Heart right ventricle (tissue), 16 donors: ENCODE measurements at regions not wholly inside any gene's neighbourhood (a gene's known extent, or its start where the extent isn't known, plus 50 kb on each side); places are given as distances from the start of the nearest gene placed in this dataset.

Experiments used
- ATAC-seq, 8 donors: fragments of 200-7000 bp; cut with Tn5 transposase; one replicate each; pipeline ENCODE4 v1.9.1; 2020; ENCODE audit warnings: mild to moderate bottlenecking in 8 of 8, moderate library complexity in 8 of 8, moderate number of reproducible peaks in 1 of 8
- DNase-seq, 2 donors: peaks; one replicate each; pipeline ENCODE4 v3.0.0-alpha.2; 2020
- H3K27ac ChIP-seq, 10 donors: fragments of 200-600 bp; sonication (generic) in 2 of 10; one replicate each; pipeline versions ENCODE4 v1.5.0 to v1.8.0; 2020 to 2022; ENCODE audit warnings: mild to moderate bottlenecking in 3 of 10
- H3K27me3 ChIP-seq, 7 donors: fragments of 200-600 bp; one replicate each; pipeline ENCODE4 v1.8.0; 2021 to 2022; ENCODE audit warnings: mild to moderate bottlenecking in 2 of 7
- H3K36me3 ChIP-seq, 9 donors: fragments of 200-600 bp; sonication (generic) in 1 of 9; one replicate each; pipeline versions ENCODE4 v1.5.0 to v1.8.0; 2020 to 2022; ENCODE audit warnings: mild to moderate bottlenecking in 2 of 9
- H3K4me1 ChIP-seq, 9 donors: fragments of 200-600 bp; sonication (generic) in 1 of 9; one replicate each; pipeline versions ENCODE4 v1.5.0 to v1.8.0; 2020 to 2022; ENCODE audit warnings: mild to moderate bottlenecking in 4 of 9
- H3K4me3 ChIP-seq, 10 donors: fragments of 200-600 bp; sonication (generic) in 2 of 10; one replicate each; pipeline versions ENCODE4 v1.5.0 to v1.8.0; 2020 to 2022; ENCODE audit warnings: mild to moderate bottlenecking in 7 of 10, moderate library complexity in 2 of 10
- H3K9me3 ChIP-seq, 11 donors: fragments of 200-600 bp in 10 of 11; sonication (generic) in 2 of 11; one replicate each; pipeline versions ENCODE4 v1.5.0 to v1.8.0; 2013 to 2022; ENCODE audit warnings: mild to moderate bottlenecking in 2 of 11, control low read depth in 1 of 11, moderate library complexity in 1 of 11
- whole genome bisulfite sequencing, 2 donors: extraction: QIAGEN DNeasy Blood & Tissue Kit; methylation state at CpG; one replicate each; pipeline ENCODE4 v1.1.7; 2013; ENCODE audit warnings: inconsistent platforms in 1 of 2; 5-methylcytosine and 5-hydroxymethylcytosine counted together
- intact Hi-C, 10 donors: fragments of 100-400 bp; cut with DNase I; formaldehyde crosslinking; loops; one replicate each; pipeline versions ENCODE4 v1.11.1 to v1.14.2; 2022
- TF ChIP-seq, protein P1 (sequence below), 9 donors: fragments of 200-600 bp; sonication (generic) in 2 of 9; IDR thresholded peaks; one replicate each; pipeline versions ENCODE4 v1.5.0 to v1.8.0; 2021 to 2022; ENCODE audit warnings: antibody characterized with exemption in 9 of 9, mild to moderate bottlenecking in 5 of 9, moderate library complexity in 1 of 9
- donor health status: Arrhythmogenic right ventricular cardiomyopathy.
- donor health status: ischemic (EF 13 %, LVEDD 7.1; RV severe dilation, severe dysfunction).
- donor health status: healthy with polysubstance abuse.
- donor health status: DM: no; HTN: yes; CAD: no.
- donor health status: DM: no; HTN: no; CAD: no.
- donor health status: ischemic (EF 25% LVEDD 6.9; RV normal size, moderate dysfunction).
- donor health status: ischemic (EF 25% LVEDD 5.7; RV mildly dilated, moderate dysfunction).
- donor health status: healthy.
- donor health status: DM: yes; HTN: yes; CAD: no.
- donor health status: Ischemic cardiomyopathy.
- donor health status: ischemic (EF 35%, LVEDD 5.7; RV mildly dilated, moderate dysfunction).
- donor health status: nonischemic (EF 11% LVEDD 7.7; RV severe dilation, severe dysfunction).
- donor health status: DM: yes; HTN: yes; CAD: no.
- donor health status: PGD.
- donor health status: ischemic (EF 29% LVEDD 5.4; RV normal size, mild dysfunction).
- donor health status: nonischemic (EF 23%, LVEDD 6.1; RV moderate dilation, normal function).

DNA sequence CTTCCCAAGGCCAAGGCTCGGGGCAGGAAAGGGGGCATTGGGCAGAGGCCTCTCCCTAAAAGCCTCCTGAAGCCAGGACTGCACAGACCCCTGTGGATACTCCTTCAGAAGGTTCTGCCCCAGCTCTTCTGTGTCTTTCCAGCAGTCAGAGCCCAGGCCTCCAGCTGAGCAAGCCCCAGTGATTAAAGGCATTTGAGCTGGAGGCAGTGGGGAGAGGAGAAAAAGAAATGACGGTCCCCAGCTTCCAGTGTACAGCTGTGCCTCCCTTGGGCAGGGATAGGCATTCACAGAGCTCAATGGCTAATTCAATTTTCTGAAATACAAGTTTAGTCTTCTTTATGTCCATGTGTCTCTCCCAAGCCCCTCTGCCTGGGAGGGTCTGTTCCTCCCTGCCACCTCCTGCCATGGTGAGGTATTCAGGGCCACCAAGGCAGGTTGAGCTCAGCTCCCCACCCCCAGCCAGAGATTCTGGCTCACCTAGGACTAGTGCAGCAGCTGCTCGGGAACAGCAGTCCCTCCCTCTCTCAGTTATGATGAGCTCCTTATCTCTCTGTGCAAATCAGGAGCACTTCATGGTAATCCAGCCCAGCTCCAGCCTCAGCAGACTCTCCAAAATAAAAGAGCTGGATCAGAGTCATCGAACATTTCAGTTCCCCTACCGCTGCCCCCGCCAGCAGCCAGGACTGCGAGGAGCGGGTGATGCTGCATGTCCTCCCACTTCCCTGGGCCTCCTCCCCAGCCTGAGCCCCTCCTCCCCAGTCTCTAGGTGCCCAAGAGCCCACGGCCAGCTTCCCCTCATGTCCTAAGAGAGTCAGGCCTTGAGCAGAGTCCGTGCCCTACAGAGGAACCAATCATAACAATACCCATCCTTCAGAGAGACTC lies 208.4 kb upstream of the ZC3H12A start:
- Histone ChIP-seq H3K27ac (no peak overlapping the region), H3K4me1 (no peaks in the 10 kb centered on the region), H3K9me3 (peaks cover 0 to 10% (median 0%) of the 10 kb centered on the region in 11 donors), H3K4me3 (no peak overlapping the region), H3K36me3 (no peaks in the 10 kb centered on the region), H3K27me3 (peaks cover 0 to 42% (median 35%) of the 10 kb centered on the region in 7 donors)
- ATAC-seq (no peak), DNase-seq (no peak)
- intact Hi-C loops: no loop called here
- TF ChIP-seq, protein P1, sequence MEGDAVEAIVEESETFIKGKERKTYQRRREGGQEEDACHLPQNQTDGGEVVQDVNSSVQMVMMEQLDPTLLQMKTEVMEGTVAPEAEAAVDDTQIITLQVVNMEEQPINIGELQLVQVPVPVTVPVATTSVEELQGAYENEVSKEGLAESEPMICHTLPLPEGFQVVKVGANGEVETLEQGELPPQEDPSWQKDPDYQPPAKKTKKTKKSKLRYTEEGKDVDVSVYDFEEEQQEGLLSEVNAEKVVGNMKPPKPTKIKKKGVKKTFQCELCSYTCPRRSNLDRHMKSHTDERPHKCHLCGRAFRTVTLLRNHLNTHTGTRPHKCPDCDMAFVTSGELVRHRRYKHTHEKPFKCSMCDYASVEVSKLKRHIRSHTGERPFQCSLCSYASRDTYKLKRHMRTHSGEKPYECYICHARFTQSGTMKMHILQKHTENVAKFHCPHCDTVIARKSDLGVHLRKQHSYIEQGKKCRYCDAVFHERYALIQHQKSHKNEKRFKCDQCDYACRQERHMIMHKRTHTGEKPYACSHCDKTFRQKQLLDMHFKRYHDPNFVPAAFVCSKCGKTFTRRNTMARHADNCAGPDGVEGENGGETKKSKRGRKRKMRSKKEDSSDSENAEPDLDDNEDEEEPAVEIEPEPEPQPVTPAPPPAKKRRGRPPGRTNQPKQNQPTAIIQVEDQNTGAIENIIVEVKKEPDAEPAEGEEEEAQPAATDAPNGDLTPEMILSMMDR (IDR thresholded peaks at IDR 0.05): no peak
- WGBS, 2 donors: 49% methylated on average over 10 of the region's 10 CpGs

DNA sequence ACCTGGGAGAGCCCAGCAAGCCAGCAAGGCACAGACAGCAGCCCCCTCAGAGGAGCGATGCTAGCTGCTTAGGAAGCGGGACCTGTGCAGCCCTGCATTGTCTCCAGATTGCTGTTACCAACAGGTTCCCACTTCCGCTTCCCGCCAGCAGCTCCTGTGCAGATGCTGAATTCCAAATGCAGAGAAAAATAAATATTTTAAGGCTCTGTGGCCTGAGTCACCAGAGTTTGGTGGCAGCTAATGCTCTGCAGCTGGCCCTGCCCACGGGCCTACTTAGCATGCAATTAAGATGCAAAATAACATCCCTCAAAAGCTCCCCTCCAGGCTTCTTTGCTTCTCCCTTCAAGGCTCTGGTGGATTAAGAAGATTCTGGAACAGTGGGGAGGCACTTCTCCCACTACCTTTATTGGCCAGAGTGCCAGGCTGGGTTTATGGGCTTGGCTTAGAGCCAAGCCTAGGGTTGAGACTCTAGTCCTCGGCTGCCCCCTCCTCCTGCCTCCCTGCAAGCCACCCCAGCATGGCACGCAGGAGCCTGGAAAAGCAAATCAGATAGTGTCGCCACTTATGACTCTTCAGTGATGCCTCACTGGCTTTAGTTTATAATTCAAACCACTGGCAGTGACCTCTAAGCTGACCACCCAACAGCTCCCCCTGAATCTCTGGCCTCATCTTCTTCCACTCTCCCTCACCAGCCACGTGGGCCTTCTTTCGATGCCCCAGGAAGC lies 207.1 kb upstream of the ZC3H12A start:
- H3K27ac ChIP-seq: no peak overlapping the region
- DNase-seq: no peak
- ATAC-seq: no peak
- H3K36me3 ChIP-seq: no peaks in the 10 kb centered on the region
- no peak overlapping the region for H3K4me3 ChIP-seq
- intact Hi-C loops: no loop called here
- peaks cover 0 to 10% (median 0%) of the 10 kb centered on the region in 11 donors for H3K9me3 ChIP-seq
- no peaks in the 10 kb centered on the region for H3K4me1 ChIP-seq
- TF ChIP-seq, protein P1 (IDR thresholded peaks at IDR 0.05): no peak
- WGBS, 2 donors: 57 to 63% methylated on average over 10 of the region's 10 CpGs
- H3K27me3 ChIP-seq: peaks cover 0 to 51% (median 39%) of the 10 kb centered on the region in 7 donors

DNA sequence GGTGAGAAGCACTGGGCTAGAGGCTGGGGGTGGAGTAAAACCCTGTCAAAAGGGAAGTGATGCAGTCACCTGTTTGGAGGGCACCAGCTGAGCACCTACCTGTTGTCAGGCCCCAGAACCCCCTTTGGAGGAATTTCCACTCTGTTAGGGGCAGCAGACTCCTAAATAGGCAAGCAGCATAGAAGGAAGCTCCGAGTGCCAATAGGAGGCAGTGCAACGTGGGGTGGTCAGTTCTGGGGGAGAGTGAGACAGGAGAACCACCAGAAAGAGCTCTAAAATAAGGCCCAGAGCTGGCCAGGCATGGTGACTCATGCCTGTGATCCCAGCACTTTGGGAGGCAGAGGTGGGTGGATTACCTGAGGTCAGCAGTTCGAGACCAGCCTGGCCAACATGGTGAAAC lies 203.7 kb upstream of the ZC3H12A start:
- Histone ChIP-seq H3K27me3 (peaks cover 0 to 44% (median 38%) of the 10 kb centered on the region in 7 donors), H3K36me3 (no peaks in the 10 kb centered on the region), H3K9me3 (no peaks in the 10 kb centered on the region), H3K4me1 (no peaks in the 10 kb centered on the region), H3K4me3 (no peak overlapping the region), H3K27ac (no peak overlapping the region)
- ATAC-seq: no peak
- intact Hi-C loops: no loop called here
- TF ChIP-seq, protein P1 (IDR thresholded peaks at IDR 0.05): no peak
- DNase-seq: no peak
- 43 to 49% methylated on average over 3 of the region's 3 CpGs for WGBS, 2 donors

DNA sequence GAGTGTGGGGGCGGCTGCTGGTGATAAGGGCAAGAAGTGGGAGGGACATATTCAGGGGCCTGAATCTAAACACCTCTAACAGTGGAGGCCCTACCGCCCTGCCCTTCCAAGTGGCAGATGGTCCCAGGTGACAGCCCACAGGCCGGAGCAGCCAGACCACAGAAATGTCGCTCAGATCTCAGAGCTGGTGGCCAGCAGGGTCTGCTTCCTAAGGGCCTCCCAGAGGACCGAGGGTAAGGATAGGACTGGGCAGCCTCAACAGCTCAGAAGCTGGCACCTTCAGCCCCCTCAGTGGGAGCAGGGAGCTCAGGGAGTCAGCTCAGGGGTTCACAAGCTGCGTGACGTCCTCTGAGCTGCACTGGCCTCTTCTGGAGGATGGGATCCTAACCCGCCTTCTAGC lies 201.8 kb upstream of the ZC3H12A start:
- no peaks in the 10 kb centered on the region for H3K9me3 ChIP-seq
- peaks cover 0 to 44% (median 36%) of the 10 kb centered on the region in 7 donors for H3K27me3 ChIP-seq
- TF ChIP-seq, protein P1 (IDR thresholded peaks at IDR 0.05): no peak
- H3K36me3 ChIP-seq: no peaks in the 10 kb centered on the region
- H3K27ac ChIP-seq: no peak overlapping the region
- ATAC-seq (no peak), DNase-seq (no peak)
- intact Hi-C loops: no loop called here
- no peaks in the 10 kb centered on the region for H3K4me1 ChIP-seq
- no peak overlapping the region for H3K4me3 ChIP-seq
- 60 to 61% methylated on average over 8 of the region's 8 CpGs for WGBS, 2 donors
